ENCODE measurements at regions not wholly inside any gene's neighbourhood (a gene's known extent, or its start where the extent isn't known, plus 50 kb on each side); places are given as distances from the start of the nearest gene placed in this dataset.

DNA sequence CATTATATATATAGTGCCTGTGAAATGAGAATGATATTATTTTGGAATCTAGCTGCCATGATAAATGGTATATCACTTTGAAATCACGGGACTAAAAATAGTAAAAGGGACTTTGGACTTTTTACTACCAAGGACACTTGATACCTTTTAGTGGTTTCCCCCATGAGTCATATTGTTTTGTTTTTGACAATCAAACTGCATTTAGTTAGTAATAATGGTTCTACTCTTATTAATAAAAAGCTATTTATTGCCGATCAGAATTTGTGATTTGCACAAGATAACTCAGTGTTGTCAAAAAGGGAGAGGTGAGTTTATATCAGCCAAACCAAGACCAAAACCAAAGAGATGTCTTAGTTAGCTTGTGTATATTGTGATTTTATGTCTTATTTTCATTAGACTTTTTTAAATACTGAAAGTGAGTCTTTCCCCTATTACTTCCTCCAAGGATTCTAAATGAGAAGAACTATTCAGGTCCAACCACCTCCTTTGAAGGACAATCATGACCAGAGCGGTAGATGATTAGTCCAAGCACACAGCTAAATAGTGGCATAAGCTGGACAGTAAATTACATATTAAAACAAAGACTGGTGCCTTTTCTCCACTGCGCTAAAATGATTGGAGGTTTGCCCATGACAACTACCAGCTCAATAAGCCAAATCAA lies 281.7 kb upstream of the ESRRG start:
- Histone ChIP-seq H3K4me1 (ENCODE audit: control insufficient read depth in 4 of 4, insufficient read depth in 4 of 4, low read length in 3 of 4) (no peaks in the 10 kb centered on the region), H3K27ac (ENCODE audit: low read depth in 1 of 2, low read length in 2 of 2) (no peak overlapping the region), H3K9ac (ENCODE audit: low read depth in 1 of 2, low read length in 2 of 2) (no peak overlapping the region), H3K36me3 (ENCODE audit: control insufficient read depth in 4 of 4, insufficient read depth in 3 of 4, low read depth in 1 of 4, low read length in 3 of 4) (no peaks in the 10 kb centered on the region), H3K4me3 (ENCODE audit: low read depth in 1 of 3, low read length in 3 of 3) (no peak overlapping the region), H3K27me3 (ENCODE audit: control insufficient read depth in 4 of 4, insufficient read depth in 4 of 4, low read length in 3 of 4) (peaks cover 0 to 3% (median 0%) of the 10 kb centered on the region in 4 donors), H3K9me3 (ENCODE audit: control insufficient read depth in 4 of 4, low read length in 3 of 4) (peaks cover 0 to 1% (median 0%) of the 10 kb centered on the region in 4 donors)
- DNase-seq (ENCODE audit: low spot score), result no peak
- WGBS, result 69% methylated on average over 4 of the region's 4 CpGs
- no peak for TF ChIP-seq SP1 (IDR thresholded peaks at IDR 0.05)
- TF ChIP-seq HNF4G (IDR thresholded peaks at IDR 0.05), result no peak
- TF ChIP-seq RAD21 (IDR thresholded peaks at IDR 0.05), result no peak
- no peak for TF ChIP-seq TAF1 (conservative IDR thresholded peaks at IDR 0.05)
- TF ChIP-seq, protein P1, sequence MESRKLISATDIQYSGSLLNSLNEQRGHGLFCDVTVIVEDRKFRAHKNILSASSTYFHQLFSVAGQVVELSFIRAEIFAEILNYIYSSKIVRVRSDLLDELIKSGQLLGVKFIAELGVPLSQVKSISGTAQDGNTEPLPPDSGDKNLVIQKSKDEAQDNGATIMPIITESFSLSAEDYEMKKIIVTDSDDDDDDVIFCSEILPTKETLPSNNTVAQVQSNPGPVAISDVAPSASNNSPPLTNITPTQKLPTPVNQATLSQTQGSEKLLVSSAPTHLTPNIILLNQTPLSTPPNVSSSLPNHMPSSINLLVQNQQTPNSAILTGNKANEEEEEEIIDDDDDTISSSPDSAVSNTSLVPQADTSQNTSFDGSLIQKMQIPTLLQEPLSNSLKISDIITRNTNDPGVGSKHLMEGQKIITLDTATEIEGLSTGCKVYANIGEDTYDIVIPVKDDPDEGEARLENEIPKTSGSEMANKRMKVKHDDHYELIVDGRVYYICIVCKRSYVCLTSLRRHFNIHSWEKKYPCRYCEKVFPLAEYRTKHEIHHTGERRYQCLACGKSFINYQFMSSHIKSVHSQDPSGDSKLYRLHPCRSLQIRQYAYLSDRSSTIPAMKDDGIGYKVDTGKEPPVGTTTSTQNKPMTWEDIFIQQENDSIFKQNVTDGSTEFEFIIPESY (IDR thresholded peaks at IDR 0.05), result no peak

DNA sequence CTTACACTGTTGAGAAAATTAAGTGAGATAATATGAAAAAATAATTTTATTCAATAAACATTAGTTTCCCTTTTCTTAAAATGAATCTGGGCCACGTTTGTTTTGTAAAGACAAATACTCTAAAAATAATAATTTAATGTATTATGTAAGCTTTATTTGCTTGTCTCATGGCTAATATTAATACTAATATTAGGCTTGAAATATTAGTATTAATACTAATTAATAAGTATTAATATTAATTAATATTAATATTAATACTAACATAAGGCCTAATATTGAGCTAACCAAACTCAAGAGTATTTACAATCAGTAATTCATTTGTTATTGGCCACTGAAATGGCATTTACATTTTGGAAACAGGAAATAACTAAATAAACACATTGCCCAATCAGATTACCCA lies 280.1 kb upstream of the ESRRG start:
- peaks cover 0 to 3% (median 0%) of the 10 kb centered on the region in 4 donors for H3K27me3 ChIP-seq (ENCODE audit: control insufficient read depth in 4 of 4, insufficient read depth in 4 of 4, low read length in 3 of 4)
- H3K9me3 ChIP-seq (ENCODE audit: control insufficient read depth in 4 of 4, low read length in 3 of 4), result peaks cover 0 to 1% (median 0%) of the 10 kb centered on the region in 4 donors
- no peak overlapping the region for H3K9ac ChIP-seq (ENCODE audit: low read depth in 1 of 2, low read length in 2 of 2)
- no peak overlapping the region for H3K27ac ChIP-seq (ENCODE audit: low read depth in 1 of 2, low read length in 2 of 2)
- no peak overlapping the region for H3K4me3 ChIP-seq (ENCODE audit: low read depth in 1 of 3, low read length in 3 of 3)
- no peak for DNase-seq (ENCODE audit: low spot score)
- no peaks in the 10 kb centered on the region for H3K36me3 ChIP-seq (ENCODE audit: control insufficient read depth in 4 of 4, insufficient read depth in 3 of 4, low read depth in 1 of 4, low read length in 3 of 4)
- H3K4me1 ChIP-seq (ENCODE audit: control insufficient read depth in 4 of 4, insufficient read depth in 4 of 4, low read length in 3 of 4), result no peaks in the 10 kb centered on the region
- no peak for TF ChIP-seq HNF4A (conservative IDR thresholded peaks at IDR 0.05)
- no peak for TF ChIP-seq NR2F2 (IDR thresholded peaks at IDR 0.05)
- TF ChIP-seq FOXA1 (IDR thresholded peaks at IDR 0.05), result no peak
- TF ChIP-seq, protein P1 (IDR thresholded peaks at IDR 0.05), result no peak
- TF ChIP-seq, protein P2, sequence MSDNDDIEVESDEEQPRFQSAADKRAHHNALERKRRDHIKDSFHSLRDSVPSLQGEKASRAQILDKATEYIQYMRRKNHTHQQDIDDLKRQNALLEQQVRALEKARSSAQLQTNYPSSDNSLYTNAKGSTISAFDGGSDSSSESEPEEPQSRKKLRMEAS (IDR thresholded peaks at IDR 0.05), result no peak
- TF ChIP-seq GABPA (IDR thresholded peaks at IDR 0.05 in 1 of 2, conservative IDR thresholded peaks at IDR 0.05 in 1 of 2), result no peak
- 82% methylated on average over 1 of the region's 1 CpG for WGBS

DNA sequence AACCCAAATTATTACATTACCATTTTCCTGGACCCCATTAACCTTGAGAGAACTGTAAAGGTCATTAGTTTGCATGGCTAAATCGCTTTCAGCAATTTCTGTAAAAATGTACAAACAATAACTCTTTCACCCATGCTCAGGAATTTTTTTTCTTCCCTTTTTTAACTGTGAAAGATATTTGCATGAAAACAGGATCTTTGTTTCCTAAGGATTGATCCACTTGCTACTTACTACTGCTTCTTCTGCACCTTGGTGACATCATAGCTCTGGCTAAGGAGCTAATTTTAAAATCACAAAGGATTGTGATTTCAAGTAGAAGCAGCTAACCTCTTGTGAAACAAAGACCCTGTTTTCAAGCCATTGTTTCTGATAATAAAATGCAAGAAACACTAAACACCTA lies 274.6 kb upstream of the ESRRG start:
- no peak for TF ChIP-seq RXRA (IDR thresholded peaks at IDR 0.05)
- no peak for TF ChIP-seq HNF4G (IDR thresholded peaks at IDR 0.05)
- TF ChIP-seq, protein P2 (IDR thresholded peaks at IDR 0.05), result no peak
- no peak for TF ChIP-seq GABPA (IDR thresholded peaks at IDR 0.05 in 1 of 2, conservative IDR thresholded peaks at IDR 0.05 in 1 of 2)
- TF ChIP-seq FOXA1 (IDR thresholded peaks at IDR 0.05), result no peak
- TF ChIP-seq, protein P3, sequence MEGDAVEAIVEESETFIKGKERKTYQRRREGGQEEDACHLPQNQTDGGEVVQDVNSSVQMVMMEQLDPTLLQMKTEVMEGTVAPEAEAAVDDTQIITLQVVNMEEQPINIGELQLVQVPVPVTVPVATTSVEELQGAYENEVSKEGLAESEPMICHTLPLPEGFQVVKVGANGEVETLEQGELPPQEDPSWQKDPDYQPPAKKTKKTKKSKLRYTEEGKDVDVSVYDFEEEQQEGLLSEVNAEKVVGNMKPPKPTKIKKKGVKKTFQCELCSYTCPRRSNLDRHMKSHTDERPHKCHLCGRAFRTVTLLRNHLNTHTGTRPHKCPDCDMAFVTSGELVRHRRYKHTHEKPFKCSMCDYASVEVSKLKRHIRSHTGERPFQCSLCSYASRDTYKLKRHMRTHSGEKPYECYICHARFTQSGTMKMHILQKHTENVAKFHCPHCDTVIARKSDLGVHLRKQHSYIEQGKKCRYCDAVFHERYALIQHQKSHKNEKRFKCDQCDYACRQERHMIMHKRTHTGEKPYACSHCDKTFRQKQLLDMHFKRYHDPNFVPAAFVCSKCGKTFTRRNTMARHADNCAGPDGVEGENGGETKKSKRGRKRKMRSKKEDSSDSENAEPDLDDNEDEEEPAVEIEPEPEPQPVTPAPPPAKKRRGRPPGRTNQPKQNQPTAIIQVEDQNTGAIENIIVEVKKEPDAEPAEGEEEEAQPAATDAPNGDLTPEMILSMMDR (IDR thresholded peaks at IDR 0.05; ENCODE audit: low read depth, low read length, missing input control), result no peak
- TF ChIP-seq YY1 (IDR thresholded peaks at IDR 0.05), result no peak
- TF ChIP-seq TAF1 (conservative IDR thresholded peaks at IDR 0.05), result no peak
- TF ChIP-seq FOXA2 (IDR thresholded peaks at IDR 0.05), result no peak
- Histone ChIP-seq H3K36me3 (ENCODE audit: control insufficient read depth in 4 of 4, insufficient read depth in 3 of 4, low read depth in 1 of 4, low read length in 3 of 4) (no peaks in the 10 kb centered on the region), H3K4me3 (ENCODE audit: low read depth in 1 of 3, low read length in 3 of 3) (no peak overlapping the region), H3K9me3 (ENCODE audit: control insufficient read depth in 4 of 4, low read length in 3 of 4) (peaks cover 0 to 1% (median 0%) of the 10 kb centered on the region in 4 donors), H3K9ac (ENCODE audit: low read depth in 1 of 2, low read length in 2 of 2) (no peak overlapping the region), H3K27me3 (ENCODE audit: control insufficient read depth in 4 of 4, insufficient read depth in 4 of 4, low read length in 3 of 4) (peaks cover 0 to 6% (median 0%) of the 10 kb centered on the region in 4 donors), H3K4me1 (ENCODE audit: control insufficient read depth in 4 of 4, insufficient read depth in 4 of 4, low read length in 3 of 4) (no peaks in the 10 kb centered on the region), H3K27ac (ENCODE audit: low read depth in 1 of 2, low read length in 2 of 2) (no peak overlapping the region)
- no peak for DNase-seq (ENCODE audit: low spot score)
- WGBS, result 59% methylated on average over 1 of the region's 1 CpG
